Renal pelvis (tissue), 1 donor: ENCODE measurements at regions not wholly inside any gene's neighbourhood (a gene's known extent, or its start where the extent isn't known, plus 50 kb on each side); places are given as distances from the start of the nearest gene placed in this dataset.
"Not testable (repeated sequence)": the region's sequence is repeated elsewhere in the genome, so short reads cannot be mapped to it uniquely, and the experiment has no call there.

Experiments
- DNase-seq: peaks from one replicate; pipeline ENCODE4 v3.0.0-alpha.2; 2013

GRCh38 chr13:48808683-48809082 is 155.0 kb downstream of the CYSLTR2 start:
- no peak for DNase-seq

GRCh38 chr13:48810013-48810412 is 156.3 kb downstream of the CYSLTR2 start:
- DNase-seq: no peak

- no peak for DNase-seq
Observed at GRCh38 chr13:48813518-48813917, 159.8 kb downstream of the CYSLTR2 start.

GRCh38 chr13:48816700-48817099 is 159.0 kb upstream of the FNDC3A start:
- no peak for DNase-seq

GRCh38 chr13:48817166-48817802 is 158.4 kb upstream of the FNDC3A start:
- no peak for DNase-seq

- DNase-seq: no peak
Observed at GRCh38 chr13:48818495-48819356, 157.0 kb upstream of the FNDC3A start.

- no peak for DNase-seq
Observed at GRCh38 chr13:48819376-48819775, 156.3 kb upstream of the FNDC3A start.

- DNase-seq: no peak
Observed at GRCh38 chr13:48819899-48820298, 155.8 kb upstream of the FNDC3A start.

GRCh38 chr13:48823526-48823925 is 152.2 kb upstream of the FNDC3A start:
- not testable (repeated sequence) for DNase-seq

- no peak for DNase-seq
Observed at GRCh38 chr13:48826039-48826438, 149.7 kb upstream of the FNDC3A start.

- not testable (repeated sequence) for DNase-seq
Observed at GRCh38 chr13:48826922-48827454, 148.7 kb upstream of the FNDC3A start.

GRCh38 chr13:48827709-48828108 is 148.0 kb upstream of the FNDC3A start:
- no peak for DNase-seq

GRCh38 chr13:48828962-48829411 is 146.7 kb upstream of the FNDC3A start:
- DNase-seq: peak; percentile 9

- DNase-seq: no peak
Observed at GRCh38 chr13:48829536-48829935, 146.2 kb upstream of the FNDC3A start.

GRCh38 chr13:48831248-48831647 is 144.5 kb upstream of the FNDC3A start:
- DNase-seq: no peak

- no peak for DNase-seq
Observed at GRCh38 chr13:48833412-48833811, 142.3 kb upstream of the FNDC3A start.

GRCh38 chr13:48835326-48835725 is 140.4 kb upstream of the FNDC3A start:
- DNase-seq: not testable (repeated sequence)

GRCh38 chr13:48838193-48838973 is 137.3 kb upstream of the FNDC3A start:
- DNase-seq: no peak

GRCh38 chr13:48839171-48839570 is 136.5 kb upstream of the FNDC3A start:
- no peak for DNase-seq

- DNase-seq: no peak
Observed at GRCh38 chr13:48840366-48840765, 135.3 kb upstream of the FNDC3A start.

GRCh38 chr13:48842316-48842715 is 133.4 kb upstream of the FNDC3A start:
- DNase-seq: no peak
